HG03521 (cell line): ENCODE measurements at regions not wholly inside any gene's neighbourhood (a gene's known extent, or its start where the extent isn't known, plus 50 kb on each side); places are given as distances from the start of the nearest gene placed in this dataset.

Experiments
- ATAC-seq: cut with Tn5 transposase; IDR thresholded peaks from one replicate; pipeline ENCODE4 v1.9.1; 2021; ENCODE audit warnings: mild to moderate bottlenecking, moderate library complexity; ENCODE audit not compliant: unreplicated experiment

DNA sequence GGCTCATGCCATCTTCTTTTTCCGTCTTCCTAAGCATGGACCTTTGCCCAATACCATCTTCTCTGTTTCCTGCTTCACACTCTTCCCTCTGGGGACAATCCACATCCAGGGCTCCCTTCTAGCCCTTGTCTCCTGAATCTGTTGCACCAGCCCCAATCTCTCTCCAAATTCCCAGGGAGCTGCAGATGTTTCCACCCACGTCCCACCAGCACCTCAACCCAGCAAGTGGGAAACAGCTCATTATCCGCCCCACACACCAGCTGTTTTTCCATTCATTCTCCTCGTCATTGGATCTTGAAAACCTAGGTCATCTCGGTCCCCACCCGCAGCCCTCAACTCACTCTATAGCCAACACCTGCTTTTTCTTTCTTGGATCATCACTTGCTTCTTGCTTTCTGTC lies 185.0 kb upstream of the CDYL start:
- ATAC-seq: no peak

DNA sequence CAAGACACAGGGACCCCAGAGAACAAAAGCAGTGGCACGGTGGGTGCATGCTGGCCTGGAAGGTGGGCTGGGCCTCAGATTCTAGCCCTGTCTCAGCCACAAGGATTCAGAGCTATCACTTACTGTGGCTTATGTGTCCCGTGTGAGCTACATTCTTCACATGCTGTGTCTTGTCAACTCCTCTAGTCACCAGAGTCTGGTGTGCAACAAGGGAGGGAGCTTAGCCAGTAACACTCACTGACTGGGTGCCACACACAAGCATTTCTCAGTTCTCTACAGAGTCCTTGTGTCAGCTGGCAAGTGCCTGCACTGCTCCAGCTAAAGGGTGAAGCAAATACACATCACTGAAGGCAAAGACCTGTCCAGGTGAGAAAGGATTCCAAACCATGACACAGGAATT lies 186.9 kb upstream of the CDYL start:
- ATAC-seq: no peak

DNA sequence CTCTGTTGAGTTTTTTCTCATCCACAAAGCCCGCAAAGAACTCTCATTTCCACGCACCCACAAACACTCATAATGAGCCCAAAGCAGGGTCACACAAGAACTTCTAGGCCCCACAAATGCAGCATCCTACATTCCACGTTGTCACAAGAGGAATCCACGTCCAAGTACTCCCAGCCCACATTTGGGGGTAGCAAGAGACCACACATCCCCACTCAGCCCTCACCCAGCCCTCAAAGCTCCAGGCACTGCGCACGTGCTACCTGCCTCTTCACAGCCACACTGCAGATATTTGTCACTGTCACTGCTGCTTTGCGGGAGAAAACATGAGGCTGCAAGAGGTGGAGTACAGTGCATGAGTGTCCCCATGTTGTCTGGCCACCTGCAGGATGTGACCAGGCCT lies 187.6 kb upstream of the CDYL start:
- ATAC-seq: no peak

DNA sequence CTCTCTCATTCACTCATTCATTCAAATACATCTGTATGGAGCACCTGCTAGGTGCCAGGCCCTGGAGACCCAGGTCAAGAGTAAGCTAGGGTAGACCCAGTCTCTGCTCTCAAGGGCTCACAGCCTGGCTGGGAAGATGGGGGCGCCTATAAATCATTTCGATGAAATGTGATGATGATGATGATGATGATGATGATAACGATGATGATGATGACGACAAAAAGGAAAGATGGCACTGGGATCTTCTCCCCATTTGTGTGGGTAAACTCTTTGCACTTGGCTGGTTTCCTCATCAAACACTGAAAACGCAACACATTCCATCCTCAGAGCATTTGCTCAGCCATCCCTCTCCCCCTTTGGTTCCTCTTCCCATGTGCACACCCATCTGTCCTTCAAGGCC lies 188.0 kb upstream of the CDYL start:
- ATAC-seq: no peak

DNA sequence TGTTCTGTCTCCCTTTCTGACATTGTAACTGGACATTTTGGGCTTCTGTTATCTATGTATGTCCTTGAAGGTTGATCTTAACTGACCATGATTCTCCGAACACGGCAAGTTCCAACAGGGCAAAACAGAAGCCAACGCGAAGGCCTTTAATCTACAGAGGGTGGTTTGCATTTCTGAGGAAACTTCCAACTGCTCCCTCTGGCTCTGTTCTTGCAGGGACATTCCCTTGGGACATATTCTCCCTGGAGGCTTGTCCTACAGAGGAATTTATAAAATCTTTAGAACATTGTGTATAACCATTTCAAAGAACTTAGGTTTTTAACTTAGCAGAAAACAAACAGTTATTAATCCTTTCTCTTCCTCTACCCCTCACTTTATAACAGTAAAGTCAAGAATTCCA lies 189.0 kb upstream of the CDYL start:
- ATAC-seq: no peak

DNA sequence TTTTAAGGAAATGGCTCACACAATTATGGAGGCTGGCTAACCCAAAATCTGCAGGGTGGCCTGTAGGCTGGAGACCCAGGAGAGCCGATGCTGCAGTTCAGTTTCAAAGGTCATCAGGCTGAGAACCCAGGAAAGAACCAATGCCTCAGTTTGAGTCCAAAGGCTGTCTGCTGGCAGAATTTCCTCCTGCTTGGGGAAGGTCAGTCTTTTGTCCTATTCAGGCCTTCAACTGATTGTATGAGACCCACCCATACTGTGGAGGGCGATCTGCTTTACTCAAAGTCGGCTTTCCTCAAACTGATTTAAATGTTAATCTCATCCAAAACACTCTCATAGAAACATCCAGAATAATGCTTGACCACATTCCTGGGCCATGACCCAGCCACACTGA lies 189.7 kb upstream of the CDYL start:
- no peak for ATAC-seq

DNA sequence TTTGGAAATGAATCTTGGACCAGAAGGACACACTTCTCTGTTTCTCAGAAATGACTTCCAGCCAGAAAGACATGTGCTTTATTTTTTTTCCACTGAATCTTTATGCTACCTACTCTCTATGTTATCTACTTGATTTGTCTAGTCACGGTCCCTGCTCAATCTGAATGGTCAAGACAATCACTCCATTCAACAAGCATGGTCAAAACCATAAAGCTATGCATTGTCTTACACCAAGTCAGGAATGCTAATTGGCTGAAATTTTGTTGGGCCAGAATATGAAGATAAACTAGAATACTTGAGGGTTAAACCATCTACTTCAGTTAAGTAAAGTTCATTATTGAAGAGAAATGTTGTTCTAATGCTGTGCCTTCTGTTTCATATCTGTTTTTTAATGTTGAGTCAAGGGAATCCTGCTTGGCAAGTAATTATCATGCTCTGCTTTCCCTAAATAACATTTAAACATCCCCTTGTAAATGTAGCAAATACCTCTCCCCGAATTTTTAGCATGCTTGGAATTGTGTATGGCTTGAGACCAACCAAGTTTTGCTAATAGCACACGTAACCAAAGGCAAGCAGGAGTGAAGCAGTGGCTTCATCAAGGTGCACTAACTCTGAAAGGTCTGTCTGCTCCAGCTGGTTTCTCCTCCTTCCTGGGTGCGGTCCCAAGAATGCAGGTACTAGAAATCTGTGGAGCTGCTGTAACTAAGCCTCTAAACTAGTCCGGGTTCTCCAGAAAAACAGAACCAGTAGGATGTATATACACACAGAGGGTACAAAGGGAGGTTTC lies 190.3 kb upstream of the CDYL start:
- no peak for ATAC-seq

DNA sequence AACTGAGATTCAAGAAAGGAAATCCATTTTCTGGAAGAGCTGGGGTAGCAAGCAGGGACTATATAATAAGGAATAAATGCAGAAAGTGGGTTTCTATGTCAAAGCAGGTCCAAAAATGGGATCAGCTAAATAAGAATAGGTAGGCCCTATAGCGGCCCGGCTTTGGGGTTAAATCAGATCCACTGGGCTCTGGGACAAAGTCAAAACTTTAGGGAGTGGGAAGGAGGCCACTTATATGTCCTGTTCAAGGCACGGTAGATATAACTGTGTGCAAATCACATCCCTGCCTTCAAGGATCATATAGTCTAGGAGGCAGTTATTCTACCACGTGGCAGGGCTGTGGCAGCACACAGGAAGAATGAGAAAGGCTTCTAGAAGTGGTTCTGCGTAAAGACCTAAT lies 191.4 kb upstream of the CDYL start:
- no peak for ATAC-seq

DNA sequence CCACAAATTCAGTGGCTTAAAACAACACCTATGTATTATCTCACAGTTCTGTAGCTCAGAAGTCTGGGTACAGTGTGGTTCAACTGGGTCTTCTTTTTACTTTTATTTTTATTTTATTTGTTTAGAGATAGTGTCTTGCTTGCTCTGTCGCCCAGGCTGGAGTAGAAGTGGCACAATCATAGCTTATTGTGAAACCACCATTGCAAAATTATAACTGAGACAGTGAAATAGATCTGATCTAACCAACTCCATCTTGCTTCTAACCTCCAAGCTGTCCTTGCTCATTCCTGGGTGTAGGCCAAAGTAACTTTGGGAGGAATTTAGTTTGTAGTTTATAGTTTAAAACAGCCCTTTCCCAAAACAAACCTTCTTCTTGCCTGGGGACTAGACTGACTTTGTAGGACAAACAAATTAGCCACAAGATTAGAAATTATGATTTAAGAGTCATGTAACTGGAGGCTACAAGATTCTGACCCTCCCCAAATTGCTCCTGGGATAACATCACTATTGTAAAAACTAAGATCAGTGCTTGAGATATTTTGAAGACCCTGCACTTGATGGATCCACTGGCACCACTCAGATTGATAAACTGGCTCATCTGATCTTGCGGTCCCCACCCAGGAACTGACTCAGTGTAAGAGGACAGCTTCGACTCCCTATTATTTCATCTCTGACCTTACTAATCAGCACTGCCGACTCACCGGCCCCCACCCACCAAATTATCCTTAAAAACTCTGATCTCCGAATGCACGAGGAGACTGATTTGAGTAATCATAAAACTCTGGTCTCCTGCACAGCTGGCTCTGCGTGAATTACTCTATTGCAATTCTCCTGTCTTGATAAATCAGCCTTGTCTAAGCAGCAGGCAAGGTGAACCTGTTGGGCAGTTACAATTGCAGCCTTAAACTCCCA lies 193.4 kb upstream of the CDYL start:
- ATAC-seq: no peak

DNA sequence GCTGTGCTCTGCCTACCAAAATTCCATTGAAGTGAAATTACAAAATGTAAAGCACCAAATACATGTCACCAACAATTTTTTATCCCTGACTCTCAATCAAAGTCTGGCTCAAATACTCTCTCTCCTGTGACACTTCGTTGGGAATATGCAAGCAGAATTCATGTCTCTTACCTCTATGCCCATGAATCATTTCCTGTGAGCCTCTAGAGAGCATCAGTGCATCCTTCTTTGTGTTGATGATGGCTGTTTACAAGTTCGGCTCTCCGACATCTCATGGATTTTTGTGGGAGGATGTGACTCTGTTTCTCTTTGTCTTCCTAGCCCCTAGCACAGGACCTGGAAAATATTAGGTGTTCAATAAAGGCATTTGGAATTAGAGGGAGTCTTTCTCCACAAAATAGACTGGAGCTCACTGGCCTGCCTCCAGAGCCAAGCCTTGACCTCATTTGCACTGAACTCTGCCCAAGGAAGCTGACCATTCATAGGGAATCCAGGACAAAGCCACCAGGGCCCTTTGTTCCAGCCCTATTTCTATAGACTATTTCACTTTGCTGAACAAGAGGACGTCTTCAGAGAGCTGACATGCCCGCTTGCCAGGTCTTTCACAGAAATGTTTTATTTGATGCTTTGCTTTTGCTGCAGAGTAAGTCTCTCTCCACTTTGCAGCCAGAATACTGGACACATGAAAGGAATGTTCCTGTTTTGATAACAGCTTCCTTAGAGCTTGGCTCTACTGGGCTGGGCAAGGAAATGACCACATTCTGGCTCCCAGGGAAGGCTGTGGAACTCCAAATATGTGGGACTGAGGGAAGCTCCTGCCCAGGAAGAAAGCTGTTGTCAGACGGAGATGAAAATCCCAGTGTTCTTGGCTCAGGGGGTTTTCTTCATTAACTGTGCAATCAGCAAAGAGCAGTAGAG lies 194.5 kb upstream of the CDYL start:
- ATAC-seq: no peak

DNA sequence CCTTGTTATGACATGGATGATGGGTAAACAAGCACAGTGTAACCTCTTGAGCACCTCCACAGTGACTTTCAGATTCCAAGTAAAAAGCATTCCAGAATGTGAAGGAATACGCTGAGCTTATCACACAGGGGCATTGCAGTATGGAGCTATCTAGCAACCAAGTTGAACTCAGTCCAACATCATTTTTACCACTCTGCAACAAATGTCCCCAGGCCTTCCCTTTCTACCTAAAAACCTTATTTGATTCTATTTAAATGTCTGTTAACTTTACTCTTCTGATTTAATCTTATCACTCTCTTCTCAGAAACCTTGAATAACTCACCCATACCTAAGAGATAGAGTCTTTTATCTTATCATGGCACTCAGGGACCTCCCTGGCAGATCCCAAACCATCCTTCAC lies 195.8 kb upstream of the CDYL start:
- ATAC-seq: no peak

DNA sequence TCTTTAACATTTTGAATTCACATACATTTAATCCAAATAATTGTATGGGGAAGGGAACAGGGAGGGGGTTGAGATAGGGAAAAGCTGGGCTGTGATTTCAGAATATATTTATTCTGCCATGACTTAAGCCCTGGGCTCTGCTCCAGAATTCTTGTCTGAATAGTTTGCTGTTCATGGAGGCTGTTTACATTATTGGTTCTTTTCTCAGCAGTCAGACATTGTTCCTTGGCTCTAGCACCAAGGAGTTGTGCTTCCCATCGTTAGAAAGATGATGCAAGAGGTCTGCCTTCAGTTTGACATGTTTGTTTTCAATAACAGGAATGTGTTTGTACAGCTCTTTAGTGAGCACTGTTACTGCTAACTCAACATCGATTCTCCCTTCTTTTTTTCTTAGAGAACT lies 198.8 kb upstream of the CDYL start:
- no peak for ATAC-seq

DNA sequence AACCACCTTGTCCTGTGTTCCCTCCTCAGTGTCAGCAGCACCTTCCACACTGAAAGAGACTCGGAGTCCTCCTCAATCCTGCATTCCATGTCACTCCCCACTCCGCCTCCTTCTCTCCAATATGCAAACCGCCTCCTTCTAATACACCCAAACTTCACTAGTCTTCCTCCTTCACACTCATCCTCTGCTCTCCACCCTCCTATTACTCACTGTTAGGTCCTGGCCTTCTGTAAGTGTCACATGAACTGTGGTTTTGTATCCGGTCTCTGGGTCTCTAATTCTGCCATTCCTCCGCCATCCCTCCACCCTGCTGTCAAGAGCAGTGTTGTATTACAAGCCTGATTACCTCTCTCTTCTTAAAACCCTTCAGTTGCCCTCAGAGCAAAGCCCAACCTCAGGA lies 200.5 kb upstream of the CDYL start:
- no peak for ATAC-seq

DNA sequence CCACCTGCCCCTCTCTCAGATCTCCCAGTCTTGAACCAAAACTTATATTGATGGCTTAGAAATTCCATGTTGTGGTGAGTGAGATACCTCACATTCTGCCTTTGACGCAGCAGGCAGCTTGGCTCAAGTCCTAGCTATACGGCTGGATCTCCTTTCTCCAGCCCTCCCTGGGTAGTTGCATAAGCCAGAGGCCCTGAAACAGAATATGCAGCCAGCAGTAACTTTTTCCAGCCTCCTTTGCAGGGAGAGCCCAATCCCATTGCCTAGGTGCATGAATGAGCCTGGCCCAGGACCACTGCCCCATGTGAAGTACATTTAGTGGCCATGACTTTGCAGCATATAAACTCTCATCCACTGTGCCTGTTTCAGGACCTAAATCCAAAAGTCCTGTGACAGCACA lies 202.2 kb upstream of the CDYL start:
- no peak for ATAC-seq

DNA sequence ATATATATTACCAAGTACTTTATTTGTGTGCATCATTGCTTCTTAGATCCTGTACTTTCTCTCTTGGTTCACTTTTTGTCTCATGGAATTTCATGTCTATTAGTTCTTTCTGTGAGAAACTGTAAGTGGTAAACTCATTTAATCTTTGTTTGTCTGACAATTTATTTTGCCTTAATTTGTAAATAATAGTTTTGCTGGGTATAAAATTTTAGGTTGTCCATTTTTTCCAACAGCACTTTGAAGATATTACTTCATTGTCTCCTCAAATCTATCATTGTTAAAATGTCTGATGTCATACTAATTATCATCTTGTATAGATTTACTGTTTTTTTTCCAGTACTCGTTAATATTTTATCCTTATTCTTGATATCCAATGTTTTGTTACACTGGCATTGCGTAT lies 205.2 kb upstream of the CDYL start:
- no peak for ATAC-seq

DNA sequence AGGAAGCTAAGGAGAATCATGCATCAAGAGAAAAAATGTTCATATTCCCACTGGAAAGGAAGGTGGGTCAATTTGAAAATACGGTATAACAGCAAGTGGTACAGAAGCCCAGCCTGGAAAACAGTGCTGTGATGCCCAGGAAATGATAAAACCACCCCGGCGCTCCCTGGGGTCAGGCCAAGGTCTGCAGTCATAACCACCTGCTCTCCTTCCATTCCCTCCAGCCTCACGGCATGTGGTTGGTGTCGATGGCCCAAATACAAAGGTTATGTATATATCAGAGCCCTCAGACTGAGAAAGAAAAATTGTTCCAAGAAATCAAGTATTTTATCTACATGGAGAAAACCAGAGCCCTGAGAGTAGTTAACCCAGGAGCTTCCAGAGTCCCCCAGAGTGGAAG lies 208.1 kb upstream of the CDYL start:
- no peak for ATAC-seq

DNA sequence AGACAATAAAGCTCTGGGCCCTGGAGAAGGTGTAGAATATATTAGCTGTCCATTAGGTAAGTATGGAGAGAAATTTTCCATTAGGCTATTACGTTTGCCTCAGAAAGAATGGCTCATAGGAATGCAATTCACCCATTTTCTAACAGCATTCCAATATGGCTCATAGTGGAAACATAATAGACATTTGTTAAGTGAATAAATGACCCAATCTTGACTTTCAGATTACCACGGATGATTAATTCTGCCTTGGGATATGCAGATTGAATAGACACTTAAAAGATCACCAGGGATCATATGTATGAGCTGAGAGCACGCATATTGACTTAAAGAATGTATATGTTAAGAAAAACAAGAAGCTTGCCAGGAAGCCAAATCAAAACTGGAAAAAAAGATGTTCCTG lies 209.1 kb upstream of the CDYL start:
- ATAC-seq: no peak

DNA sequence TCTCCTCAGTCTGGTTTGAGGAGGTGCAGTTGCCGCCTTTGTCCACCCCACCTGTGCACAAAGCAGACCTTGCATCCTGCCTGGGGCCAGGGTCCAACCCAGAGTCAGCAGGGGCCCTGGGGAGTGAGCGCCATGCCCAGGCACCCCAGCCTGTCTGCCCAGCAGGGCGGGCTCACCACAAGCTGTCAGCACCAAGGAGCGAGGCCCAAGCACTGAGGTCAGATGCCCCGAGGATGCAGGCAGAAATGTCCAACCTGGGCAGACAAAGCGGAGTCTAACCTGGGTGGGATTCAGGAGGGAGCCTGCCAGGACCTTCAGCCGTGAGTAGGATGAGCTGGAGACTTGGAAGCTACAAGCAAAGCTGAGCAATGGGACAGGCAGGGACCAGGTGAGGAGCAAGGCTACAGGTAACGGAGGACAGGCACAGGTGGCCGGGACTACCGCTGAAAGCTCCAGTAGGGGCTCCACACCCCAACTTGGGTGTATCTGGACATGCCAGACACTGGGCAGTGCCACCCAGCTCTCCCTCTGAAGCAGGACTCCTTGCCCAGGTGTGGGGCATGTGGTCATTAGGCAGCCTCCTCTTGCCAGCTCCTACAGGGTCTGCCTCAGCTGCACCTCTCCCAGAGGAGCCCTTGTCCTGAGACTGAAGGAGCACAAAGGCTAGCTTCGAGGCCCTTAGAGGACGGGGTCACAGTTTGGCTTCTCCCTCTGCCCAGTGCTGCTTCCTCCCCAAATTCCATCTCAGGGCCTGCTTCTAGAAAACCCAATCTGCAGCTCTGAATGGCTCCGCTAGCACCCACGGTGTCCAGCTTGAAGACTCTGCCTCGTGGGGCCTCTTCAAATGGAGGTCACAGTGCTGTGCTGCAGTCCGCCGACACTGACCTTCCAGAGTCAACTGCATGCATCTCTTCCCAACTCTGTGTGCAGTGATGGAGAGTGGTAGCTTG lies 210.6 kb upstream of the CDYL start:
- ATAC-seq: no peak

DNA sequence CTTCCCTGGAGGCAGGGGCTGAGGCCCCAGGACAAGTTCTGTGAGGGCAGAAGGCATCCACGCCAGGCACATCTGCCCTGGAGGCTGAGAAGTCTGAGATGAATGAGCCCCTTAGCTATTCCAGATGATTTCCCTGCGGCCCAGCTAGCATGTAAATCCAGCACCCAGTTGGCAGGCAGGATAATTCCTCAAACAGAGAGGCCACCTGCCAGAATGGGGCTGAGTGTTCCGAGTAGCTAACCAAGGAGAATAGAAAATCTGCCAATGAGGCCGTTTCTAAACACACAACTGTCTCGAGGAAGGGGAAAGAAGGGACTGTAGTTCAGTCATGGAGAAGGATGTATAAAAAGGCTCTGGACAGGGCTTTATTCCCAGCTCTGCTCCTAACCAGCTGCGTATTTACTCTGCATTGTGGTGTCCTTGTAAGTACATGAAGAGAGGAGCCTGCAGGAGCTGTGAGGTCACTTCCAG lies 211.4 kb upstream of the CDYL start:
- ATAC-seq: no peak

DNA sequence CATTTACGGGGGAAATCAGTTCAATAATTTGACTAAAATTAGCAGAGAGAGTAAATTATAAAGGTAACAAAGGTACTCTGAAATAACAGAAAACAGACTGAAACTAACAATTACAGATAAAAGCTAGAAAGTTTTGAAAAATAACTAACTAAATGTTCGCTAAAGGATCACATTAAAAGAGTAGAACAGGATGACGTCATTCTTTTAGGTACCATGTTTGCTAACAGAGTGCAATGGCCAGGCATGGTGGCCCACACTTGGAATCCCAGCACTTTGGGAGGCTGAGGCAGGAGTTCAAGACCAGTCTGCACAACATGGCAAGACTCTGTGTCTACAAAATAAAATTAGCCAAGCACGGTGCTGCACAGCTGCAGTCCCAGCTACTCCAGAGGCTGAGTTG lies 212.3 kb upstream of the CDYL start:
- ATAC-seq: no peak
